ENCODE measurements at regions not wholly inside any gene's neighbourhood (a gene's known extent, or its start where the extent isn't known, plus 50 kb on each side); places are given as distances from the start of the nearest gene placed in this dataset.

DNA sequence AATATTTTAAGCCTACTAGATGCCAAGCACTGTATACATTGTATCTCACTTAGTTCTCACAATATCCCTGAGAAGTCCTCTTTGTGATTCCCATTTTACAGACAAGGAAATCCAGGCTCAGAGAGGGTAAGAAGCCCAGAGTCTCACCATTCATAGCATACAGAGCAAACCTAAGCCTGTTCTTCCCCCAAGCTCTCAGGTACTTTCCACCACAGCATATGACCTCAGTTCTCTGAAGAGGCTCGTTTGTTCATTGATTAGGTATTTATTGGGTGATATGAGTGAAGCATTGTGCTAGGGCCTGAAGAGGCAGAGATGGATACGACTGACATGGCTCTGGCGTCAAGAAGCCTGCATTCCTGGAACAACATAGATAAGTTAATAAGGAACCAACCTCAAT is 310.9 kb upstream of the UMPS start:
- no peak for DNase-seq (ENCODE audit: low read depth in 2 of 2)
- Histone ChIP-seq H3K9ac (ENCODE audit: insufficient read depth, low read length) (no peak overlapping the region), H3K4me3 (replicated peaks in 1 of 4; ENCODE audit: control extremely low read depth in 1 of 4, insufficient read depth in 1 of 4, low read depth in 3 of 4, low read length in 4 of 4) (no peak overlapping the region), H3K9me3 (ENCODE audit: control insufficient read depth, insufficient read depth, low read depth, low read length) (no peaks in the 10 kb centered on the region), H3K27me3 (ENCODE audit: control insufficient read depth, insufficient read depth, low read length) (no peaks in the 10 kb centered on the region), H2AFZ (ENCODE audit: low read length) (no peak overlapping the region), H4K20me1 (ENCODE audit: control insufficient read depth, extremely low read depth, insufficient read depth, low read length) (no peaks in the 10 kb centered on the region), H3K4me2 (ENCODE audit: extremely low read depth, insufficient read depth, low read length) (no peak overlapping the region), H3K36me3 (ENCODE audit: control insufficient read depth, insufficient read depth, low read length) (no peaks in the 10 kb centered on the region), H3K4me1 (ENCODE audit: control insufficient read depth, extremely low read depth, insufficient read depth, low read length) (no peaks in the 10 kb centered on the region), H3K79me2 (ENCODE audit: control insufficient read depth, insufficient read depth, low read length) (no peaks in the 10 kb centered on the region), H3K27ac (ENCODE audit: insufficient read depth, low read length) (no peak overlapping the region)
- TF ChIP-seq EZH2 (IDR thresholded peaks at IDR 0.05; ENCODE audit: low read length, missing control alignments) = no peak
- TF ChIP-seq, protein P1, sequence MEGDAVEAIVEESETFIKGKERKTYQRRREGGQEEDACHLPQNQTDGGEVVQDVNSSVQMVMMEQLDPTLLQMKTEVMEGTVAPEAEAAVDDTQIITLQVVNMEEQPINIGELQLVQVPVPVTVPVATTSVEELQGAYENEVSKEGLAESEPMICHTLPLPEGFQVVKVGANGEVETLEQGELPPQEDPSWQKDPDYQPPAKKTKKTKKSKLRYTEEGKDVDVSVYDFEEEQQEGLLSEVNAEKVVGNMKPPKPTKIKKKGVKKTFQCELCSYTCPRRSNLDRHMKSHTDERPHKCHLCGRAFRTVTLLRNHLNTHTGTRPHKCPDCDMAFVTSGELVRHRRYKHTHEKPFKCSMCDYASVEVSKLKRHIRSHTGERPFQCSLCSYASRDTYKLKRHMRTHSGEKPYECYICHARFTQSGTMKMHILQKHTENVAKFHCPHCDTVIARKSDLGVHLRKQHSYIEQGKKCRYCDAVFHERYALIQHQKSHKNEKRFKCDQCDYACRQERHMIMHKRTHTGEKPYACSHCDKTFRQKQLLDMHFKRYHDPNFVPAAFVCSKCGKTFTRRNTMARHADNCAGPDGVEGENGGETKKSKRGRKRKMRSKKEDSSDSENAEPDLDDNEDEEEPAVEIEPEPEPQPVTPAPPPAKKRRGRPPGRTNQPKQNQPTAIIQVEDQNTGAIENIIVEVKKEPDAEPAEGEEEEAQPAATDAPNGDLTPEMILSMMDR (conservative IDR thresholded peaks at IDR 0.05 in 1 of 2, IDR thresholded peaks at IDR 0.05 in 1 of 2; ENCODE audit: low read depth in 1 of 2, low read length in 2 of 2) = no peak

DNA sequence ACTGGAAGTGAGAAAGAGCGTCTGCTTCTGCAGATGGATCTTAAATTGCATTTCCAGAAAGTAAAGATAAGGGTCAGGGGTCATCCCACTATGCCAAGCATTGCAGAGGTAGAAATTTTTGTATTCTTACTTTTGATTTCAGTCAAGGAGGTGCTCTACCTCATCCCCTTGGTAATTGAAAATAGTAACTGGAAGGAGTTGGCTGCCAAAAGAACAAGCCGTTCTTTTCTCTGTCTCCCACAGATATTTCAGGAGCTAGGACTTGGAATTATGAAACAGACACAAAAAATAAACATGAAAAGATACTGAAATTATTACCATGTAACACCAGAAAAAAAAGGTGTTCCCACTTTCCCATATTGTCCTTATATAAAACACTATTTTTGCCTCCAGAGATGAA is 309.9 kb upstream of the UMPS start:
- Histone ChIP-seq H4K20me1 (ENCODE audit: control insufficient read depth, extremely low read depth, insufficient read depth, low read length) (no peaks in the 10 kb centered on the region), H3K4me1 (ENCODE audit: control insufficient read depth, extremely low read depth, insufficient read depth, low read length) (no peaks in the 10 kb centered on the region), H3K27me3 (ENCODE audit: control insufficient read depth, insufficient read depth, low read length) (no peaks in the 10 kb centered on the region), H3K79me2 (ENCODE audit: control insufficient read depth, insufficient read depth, low read length) (no peaks in the 10 kb centered on the region), H3K4me2 (ENCODE audit: extremely low read depth, insufficient read depth, low read length) (no peak overlapping the region), H3K9ac (ENCODE audit: insufficient read depth, low read length) (no peak overlapping the region), H3K36me3 (ENCODE audit: control insufficient read depth, insufficient read depth, low read length) (no peaks in the 10 kb centered on the region), H3K27ac (ENCODE audit: insufficient read depth, low read length) (no peak overlapping the region), H2AFZ (ENCODE audit: low read length) (no peak overlapping the region), H3K9me3 (ENCODE audit: control insufficient read depth, insufficient read depth, low read depth, low read length) (no peaks in the 10 kb centered on the region), H3K4me3 (replicated peaks in 1 of 4; ENCODE audit: control extremely low read depth in 1 of 4, insufficient read depth in 1 of 4, low read depth in 3 of 4, low read length in 4 of 4) (no peak overlapping the region)
- no peak for DNase-seq (ENCODE audit: low read depth in 2 of 2)
- TF ChIP-seq, protein P1 (conservative IDR thresholded peaks at IDR 0.05 in 1 of 2, IDR thresholded peaks at IDR 0.05 in 1 of 2; ENCODE audit: low read depth in 1 of 2, low read length in 2 of 2) = no peak
- no peak for TF ChIP-seq EZH2 (IDR thresholded peaks at IDR 0.05; ENCODE audit: low read length, missing control alignments)

DNA sequence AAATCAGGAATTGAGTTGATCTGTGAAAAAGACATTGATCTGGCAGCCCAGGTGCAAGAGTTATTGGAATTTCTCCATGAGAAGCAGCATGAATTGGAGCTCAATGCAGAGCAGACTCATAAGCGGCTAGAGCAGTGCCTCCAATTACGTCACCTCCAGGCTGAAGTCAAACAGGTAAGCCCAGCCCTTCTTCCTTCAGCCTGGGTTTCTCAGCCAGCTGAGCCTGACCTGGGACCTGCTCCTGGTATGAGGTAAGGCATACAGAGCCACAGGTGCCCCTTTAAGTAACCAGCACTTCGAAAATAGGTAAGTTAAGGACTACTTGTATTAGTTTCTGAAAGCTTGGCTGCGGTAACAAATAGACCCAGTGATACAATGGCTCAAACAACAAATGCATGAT is 307.4 kb upstream of the UMPS start:
- Histone ChIP-seq H3K4me2 (ENCODE audit: extremely low read depth, insufficient read depth, low read length) (no peak overlapping the region), H3K27ac (ENCODE audit: insufficient read depth, low read length) (no peak overlapping the region), H3K4me1 (ENCODE audit: control insufficient read depth, extremely low read depth, insufficient read depth, low read length) (no peaks in the 10 kb centered on the region), H4K20me1 (ENCODE audit: control insufficient read depth, extremely low read depth, insufficient read depth, low read length) (no peaks in the 10 kb centered on the region), H2AFZ (ENCODE audit: low read length) (no peak overlapping the region), H3K9me3 (ENCODE audit: control insufficient read depth, insufficient read depth, low read depth, low read length) (no peaks in the 10 kb centered on the region), H3K79me2 (ENCODE audit: control insufficient read depth, insufficient read depth, low read length) (no peaks in the 10 kb centered on the region), H3K4me3 (replicated peaks in 1 of 4; ENCODE audit: control extremely low read depth in 1 of 4, insufficient read depth in 1 of 4, low read depth in 3 of 4, low read length in 4 of 4) (no peak overlapping the region), H3K9ac (ENCODE audit: insufficient read depth, low read length) (no peak overlapping the region), H3K27me3 (ENCODE audit: control insufficient read depth, insufficient read depth, low read length) (no peaks in the 10 kb centered on the region), H3K36me3 (ENCODE audit: control insufficient read depth, insufficient read depth, low read length) (no peaks in the 10 kb centered on the region)
- TF ChIP-seq EZH2 (IDR thresholded peaks at IDR 0.05; ENCODE audit: low read length, missing control alignments) = no peak
- TF ChIP-seq, protein P1 (conservative IDR thresholded peaks at IDR 0.05 in 1 of 2, IDR thresholded peaks at IDR 0.05 in 1 of 2; ENCODE audit: low read depth in 1 of 2, low read length in 2 of 2) = no peak
- DNase-seq (ENCODE audit: low read depth in 2 of 2) = no peak

Data from fibroblast of lung (primary cell).